ENCODE measurements at regions not wholly inside any gene's neighbourhood (a gene's known extent, or its start where the extent isn't known, plus 50 kb on each side); places are given as distances from the start of the nearest gene placed in this dataset.

GRCh38 chr13:61358599-61358998, 57.0 kb downstream of the PCDH20 start:
- Histone ChIP-seq H3K27me3 (no peaks in the 10 kb centered on the region), H3K9ac (ENCODE audit: low read depth in 2 of 2, low read length in 2 of 2) (no peak overlapping the region), H3K4me1 (no peaks in the 10 kb centered on the region), H3K9me3 (no peaks in the 10 kb centered on the region), H3K36me3 (no peaks in the 10 kb centered on the region), H3K27ac (no peak overlapping the region), H3K4me3 (no peak overlapping the region)
- DNase-seq, result no peak
- TF ChIP-seq CTCF (IDR thresholded peaks at IDR 0.05), result no peak
- intact Hi-C loops (cut with DNase I), result no loop called here

GRCh38 chr13:61350341-61350740, 65.3 kb downstream of the PCDH20 start:
- TF ChIP-seq CTCF (IDR thresholded peaks at IDR 0.05), result no peak
- no peaks in the 10 kb centered on the region for H3K27me3 ChIP-seq
- DNase-seq, result no peak
- H3K4me3 ChIP-seq, result no peak overlapping the region
- no peaks in the 10 kb centered on the region for H3K9me3 ChIP-seq
- H3K36me3 ChIP-seq, result no peaks in the 10 kb centered on the region
- no peak overlapping the region for H3K27ac ChIP-seq
- no peak overlapping the region for H3K9ac ChIP-seq (ENCODE audit: low read depth in 2 of 2, low read length in 2 of 2)
- intact Hi-C loops (cut with DNase I), result no loop called here
- H3K4me1 ChIP-seq, result no peaks in the 10 kb centered on the region

- no peaks in the 10 kb centered on the region for H3K36me3 ChIP-seq
- no peaks in the 10 kb centered on the region for H3K9me3 ChIP-seq
- H3K9ac ChIP-seq (ENCODE audit: low read depth in 2 of 2, low read length in 2 of 2), result no peak overlapping the region
- intact Hi-C loops (cut with DNase I), result no loop called here
- H3K27ac ChIP-seq, result no peak overlapping the region
- H3K27me3 ChIP-seq, result no peaks in the 10 kb centered on the region
- DNase-seq, result no peak
- no peaks in the 10 kb centered on the region for H3K4me1 ChIP-seq
- TF ChIP-seq CTCF (IDR thresholded peaks at IDR 0.05), result no peak
- no peak overlapping the region for H3K4me3 ChIP-seq
Observed at GRCh38 chr13:61339054-61339621, 76.5 kb downstream of the PCDH20 start.

GRCh38 chr13:61316647-61317046, 99.0 kb downstream of the PCDH20 start:
- intact Hi-C loops (cut with DNase I), result no loop called here

GRCh38 chr13:61294467-61295191, 121.0 kb downstream of the PCDH20 start:
- no peak for DNase-seq
- intact Hi-C loops (cut with DNase I), result no loop called here
- Histone ChIP-seq H3K4me1 (no peaks in the 10 kb centered on the region), H3K27ac (no peak overlapping the region), H3K9me3 (no peaks in the 10 kb centered on the region), H3K36me3 (no peaks in the 10 kb centered on the region), H3K9ac (ENCODE audit: low read depth in 2 of 2, low read length in 2 of 2) (no peak overlapping the region), H3K27me3 (no peaks in the 10 kb centered on the region), H3K4me3 (no peak overlapping the region)
- TF ChIP-seq CTCF (IDR thresholded peaks at IDR 0.05), result no peak

More at GRCh38 chr13:61316647-61317046, 99.0 kb downstream of the PCDH20 start:
- no peak for TF ChIP-seq CTCF (IDR thresholded peaks at IDR 0.05)
- Histone ChIP-seq H3K4me3 (no peak overlapping the region), H3K4me1 (no peaks in the 10 kb centered on the region), H3K27me3 (no peaks in the 10 kb centered on the region), H3K36me3 (no peaks in the 10 kb centered on the region), H3K9ac (ENCODE audit: low read depth in 2 of 2, low read length in 2 of 2) (no peak overlapping the region), H3K27ac (no peak overlapping the region), H3K9me3 (no peaks in the 10 kb centered on the region)
- DNase-seq, result no peak

Measured in colonic mucosa (tissue), 4 donors.